ENCODE measurements at regions not wholly inside any gene's neighbourhood (a gene's known extent, or its start where the extent isn't known, plus 50 kb on each side); places are given as distances from the start of the nearest gene placed in this dataset.
"Not testable (repeated sequence)": the region's sequence is repeated elsewhere in the genome, so short reads cannot be mapped to it uniquely, and the experiment has no call there.

DNA sequence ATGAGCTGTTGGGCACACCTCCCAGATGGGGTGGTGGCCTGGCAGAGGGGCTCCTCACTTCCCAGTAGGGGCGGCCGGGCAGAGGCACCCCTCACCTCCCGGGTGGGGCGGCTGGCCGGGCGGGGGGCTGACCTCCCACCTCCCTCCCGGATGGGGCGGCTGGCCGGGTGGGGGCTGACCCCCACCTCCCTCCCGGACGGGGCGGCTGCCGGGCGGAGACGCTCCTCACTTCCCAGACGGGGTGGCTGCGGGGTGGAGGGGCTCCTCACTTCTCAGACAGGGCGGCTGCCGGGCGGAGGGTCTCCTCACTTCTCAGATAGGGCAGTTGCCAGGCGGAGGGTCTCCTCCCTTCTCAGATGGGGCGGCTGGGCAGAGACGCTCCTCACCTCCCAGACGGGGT lies 820.0 kb downstream of the ZPLD1 start:
- TF ChIP-seq, protein P1, sequence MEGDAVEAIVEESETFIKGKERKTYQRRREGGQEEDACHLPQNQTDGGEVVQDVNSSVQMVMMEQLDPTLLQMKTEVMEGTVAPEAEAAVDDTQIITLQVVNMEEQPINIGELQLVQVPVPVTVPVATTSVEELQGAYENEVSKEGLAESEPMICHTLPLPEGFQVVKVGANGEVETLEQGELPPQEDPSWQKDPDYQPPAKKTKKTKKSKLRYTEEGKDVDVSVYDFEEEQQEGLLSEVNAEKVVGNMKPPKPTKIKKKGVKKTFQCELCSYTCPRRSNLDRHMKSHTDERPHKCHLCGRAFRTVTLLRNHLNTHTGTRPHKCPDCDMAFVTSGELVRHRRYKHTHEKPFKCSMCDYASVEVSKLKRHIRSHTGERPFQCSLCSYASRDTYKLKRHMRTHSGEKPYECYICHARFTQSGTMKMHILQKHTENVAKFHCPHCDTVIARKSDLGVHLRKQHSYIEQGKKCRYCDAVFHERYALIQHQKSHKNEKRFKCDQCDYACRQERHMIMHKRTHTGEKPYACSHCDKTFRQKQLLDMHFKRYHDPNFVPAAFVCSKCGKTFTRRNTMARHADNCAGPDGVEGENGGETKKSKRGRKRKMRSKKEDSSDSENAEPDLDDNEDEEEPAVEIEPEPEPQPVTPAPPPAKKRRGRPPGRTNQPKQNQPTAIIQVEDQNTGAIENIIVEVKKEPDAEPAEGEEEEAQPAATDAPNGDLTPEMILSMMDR (IDR thresholded peaks at IDR 0.05): not testable (repeated sequence)
- TF ChIP-seq EZH2, EZH2phosphoT487 (IDR thresholded peaks at IDR 0.05): not testable (repeated sequence)

Data from neural progenitor cell (in vitro differentiated cells).